GM12878 (cell line): ENCODE measurements at regions not wholly inside any gene's neighbourhood (a gene's known extent, or its start where the extent isn't known, plus 50 kb on each side); places are given as distances from the start of the nearest gene placed in this dataset.

ENCODE experiments used
- ATAC-seq: fragments of 200-7000 bp; cut with Tn5 transposase; 3 replicates; pipeline ENCODE4 v1.9.1; 2020; ENCODE audit warnings: mild to moderate bottlenecking, moderate library complexity
- BruUV-seq: library from RNA; stranded (reverse); fragments of 400-500 nt; replicated peaks from 2 replicates; lab custom pipeline; 2021; lab: Mats Ljungman, UMichigan
- CTCF ChIA-PET: fragments of 300-600 bp; sonication (Branson Sonifier 250); formaldehyde crosslinking; extraction: SDS; loops from one replicate; lab custom pipeline; 2021; ENCODE audit warnings: inconsistent platforms; lab: Yijun Ruan, JAX
- POLR2A ChIA-PET: fragments of 350-600 bp; formaldehyde crosslinking; extraction: SDS; loops from one replicate; lab custom pipeline; 2021; ENCODE audit warnings: inconsistent platforms; lab: Charles Lee
- RAD21 ChIA-PET: fragments of 300-600 bp; sonication (Branson Sonifier 250); formaldehyde crosslinking; loops from one replicate; lab custom pipeline; 2023; ENCODE audit warnings: antibody characterized with exemption; ENCODE audit not compliant: unreplicated experiment; lab: Charles Lee
- SMC1A ChIA-PET: fragments of 300-600 bp; sonication (Branson Sonifier 250); formaldehyde crosslinking; loops from one replicate; lab custom pipeline; 2023; ENCODE audit not compliant: unreplicated experiment, uncharacterized antibody; lab: Charles Lee
- DNase-seq: peaks from one replicate; pipeline ENCODE4 v3.0.0-alpha.2; 2011; ENCODE audit warnings: low read depth, low spot score
- FAIRE-seq: peaks from 3 replicates; lab custom pipeline; 2011; peaks lifted over from hg19 to GRCh38; lab: Jason Lieb, UNC
- H2AFZ ChIP-seq: 2 replicates; pipeline ENCODE4 v1.6.0; 2011; ENCODE audit warnings: low read depth, low read length, control low read depth; ENCODE audit not compliant: control insufficient read depth
- H3K27ac ChIP-seq: 2 replicates; pipeline ENCODE4 v1.5.1; 2011; ENCODE audit warnings: control low read depth; ENCODE audit not compliant: control insufficient read depth, insufficient read depth
- H3K27me3 ChIP-seq, 2 experiments: replicated peaks in 1 of 2; 2 replicates each; pipeline versions ENCODE4 v1.6.0 to v1.6.1; 2011; ENCODE audit warnings: low read length in 1 of 2; ENCODE audit not compliant: control insufficient read depth in 2 of 2, insufficient read depth in 2 of 2
- H3K36me3 ChIP-seq, 2 experiments: 2 replicates each; pipeline ENCODE4 v1.5.1; 2011; ENCODE audit warnings: low read length in 1 of 2; ENCODE audit not compliant: control insufficient read depth in 2 of 2, insufficient read depth in 2 of 2
- H3K4me1 ChIP-seq: 2 replicates; pipeline ENCODE4 v1.6.1; 2011; ENCODE audit warnings: mild to moderate bottlenecking, low read length, moderate library complexity, mixed read lengths; ENCODE audit not compliant: control insufficient read depth, insufficient read depth
- H3K4me2 ChIP-seq: 2 replicates; pipeline ENCODE4 v1.6.0; 2011; ENCODE audit warnings: control low read depth; ENCODE audit not compliant: control insufficient read depth, insufficient read depth
- H3K4me3 ChIP-seq: fragments of 200-600 bp; sonication (generic); 2 replicates; pipeline ENCODE4 v1.5.1; 2016
- H3K79me2 ChIP-seq: 2 replicates; pipeline ENCODE4 v1.6.0; 2011; ENCODE audit warnings: low read length; ENCODE audit not compliant: control insufficient read depth, insufficient read depth
- H3K9ac ChIP-seq: 2 replicates; pipeline ENCODE4 v1.8.0; 2011; ENCODE audit warnings: low read length, control low read depth, mixed read lengths; ENCODE audit not compliant: control insufficient read depth, insufficient read depth
- H3K9me3 ChIP-seq: replicated peaks from 3 replicates; pipeline ENCODE4 v1.5.1; 2011; ENCODE audit warnings: mild to moderate bottlenecking, low read length; ENCODE audit not compliant: control insufficient read depth, insufficient read depth
- H4K20me1 ChIP-seq: 2 replicates; pipeline ENCODE4 v1.6.0; 2011; ENCODE audit not compliant: control insufficient read depth, insufficient read depth
- ATF2 ChIP-seq: IDR thresholded peaks from 2 replicates; pipeline ENCODE4 v1.6.1; 2012; ENCODE audit warnings: low read length, inconsistent platforms
- BCL3 ChIP-seq: IDR thresholded peaks from 2 replicates; pipeline ENCODE4 v1.6.1; 2011; ENCODE audit warnings: borderline replicate concordance, low read depth, mild to moderate bottlenecking, moderate library complexity, low read length; ENCODE audit not compliant: insufficient read depth, poor library complexity, severe bottlenecking
- CUX1 ChIP-seq: IDR thresholded peaks from 2 replicates; pipeline ENCODE4 v1.6.1; 2012; ENCODE audit warnings: improper control_type of control experiment, low read depth, low read length; ENCODE audit not compliant: insufficient replicate concordance
- IKZF2 ChIP-seq, 2 experiments: fragments of 450-650 bp; IDR thresholded peaks; 2 replicates each; pipeline ENCODE4 v1.6.1; 2017; ENCODE audit warnings: mild to moderate bottlenecking in 2 of 2, moderate library complexity in 2 of 2
- MEF2B ChIP-seq: fragments of 450-650 bp; IDR thresholded peaks from 2 replicates; pipeline ENCODE4 v1.6.1; 2018; ENCODE audit warnings: mild to moderate bottlenecking, moderate library complexity; ENCODE audit not compliant: partially characterized antibody, poor library complexity, severe bottlenecking
- MTA2 ChIP-seq: fragments of 450-650 bp; IDR thresholded peaks from 2 replicates; pipeline ENCODE4 v1.6.1; 2016; ENCODE audit warnings: low read depth, mild to moderate bottlenecking, moderate library complexity
- PAX8 ChIP-seq: fragments of 450-650 bp; IDR thresholded peaks from 2 replicates; pipeline ENCODE4 v1.6.1; 2017; ENCODE audit warnings: mild to moderate bottlenecking, moderate library complexity
- WGBS: methylation state at CpG from one replicate; pipeline ENCODE4 v1.1.6; 2016; ENCODE audit warnings: low lambda C conversion rate; ENCODE audit not compliant: insufficient replicate concordance, insufficient coverage; ENCODE audit errors: missing lambda C conversion rate; 5-methylcytosine and 5-hydroxymethylcytosine counted together
- in situ Hi-C: fragments of 300-500 bp; cut with MboI; formaldehyde crosslinking; loops from 9 replicates; pipeline ENCODE4 v1.14.3; 2018; ENCODE audit warnings: mixed read lengths
- intact Hi-C: fragments of 100-400 bp; cut with micrococcal nuclease; formaldehyde crosslinking; loops from one replicate; pipeline ENCODE4 v1.14.2; 2022; ENCODE audit not compliant: unreplicated experiment

GRCh38 chr4:104395168-104395614, 99.5 kb downstream of the CXXC4 start:
- WGBS = 31% methylated on average over 5 of the region's 5 CpGs
- no peaks in the 10 kb centered on the region for H3K4me1 ChIP-seq
- intact Hi-C loops (no loop called here), in situ Hi-C loops (no loop called here)
- no peaks in the 10 kb centered on the region for H3K79me2 ChIP-seq
- ChIA-PET CTCF (interaction anchor here (1.2 to 1.6 kb wide), 2 partner anchors 8 to 11 kb away, joined by 4 read pairs; no protein-coding TSS in a partner anchor), POLR2A (no interaction called here), RAD21 (no interaction called here), SMC1A (interaction anchor here (0.7 to 1.1 kb wide), 3 partner anchors 11 to 53 kb away, joined by 3 read pairs; no protein-coding TSS in a partner anchor)
- H3K9ac ChIP-seq = no peak overlapping the region
- no TSS peak for BruUV-seq
- peak overlapping the region; percentile 57 for H2AFZ ChIP-seq
- peak; percentile 62 for ATAC-seq
- TF ChIP-seq CUX1 (no peak), PAX8 (no peak), MTA2 (peak; percentile 84), MEF2B (peak; percentile 51), IKZF2 (IDR thresholded peaks at IDR 0.05) (peak in 1 of 2 experiments; percentile 35; a peak in 2 of 4 replicates), BCL3 (no peak), ATF2 (no peak)
- no peaks in the 10 kb centered on the region for H4K20me1 ChIP-seq
- no peak for FAIRE-seq
- no peaks in the 10 kb centered on the region for H3K27me3 ChIP-seq
- DNase-seq = no peak
- no peaks in the 10 kb centered on the region for H3K36me3 ChIP-seq
- H3K27ac ChIP-seq = no peak overlapping the region
- no peak overlapping the region for H3K4me3 ChIP-seq
- H3K4me2 ChIP-seq = no peak overlapping the region
- no peaks in the 10 kb centered on the region; the same call in 1 of the 3 replicates for H3K9me3 ChIP-seq
